Naive thymus-derived CD8-positive, alpha-beta T cell (primary cell): ENCODE measurements at regions not wholly inside any gene's neighbourhood (a gene's known extent, or its start where the extent isn't known, plus 50 kb on each side); places are given as distances from the start of the nearest gene placed in this dataset.

ENCODE experiments used
- ATAC-seq, 2 donors: fragments of 150-1000 bp; cut with Tn5 transposase in 1 of 2; sonication (Bioruptor Pico), chemical (Tn5 transposase) in 1 of 2; 1 replicate in 1 of 2; 2 replicates in 1 of 2; pipeline ENCODE4 v1.10.0; 2021; ENCODE audit warnings: mild to moderate bottlenecking in 2 of 2, moderate library complexity in 2 of 2
- POLR2A ChIA-PET: fragments of 350-600 bp; sonication (Branson Sonifier 250); formaldehyde crosslinking; loops from one replicate; lab custom pipeline; 2021; ENCODE audit warnings: antibody characterized with exemption; lab: Charles Lee
- DNase-seq, 10 donors: peaks; one replicate each; pipeline versions ENCODE4 v3.0.0 to v3.0.0-alpha.2; 2020 to 2022
- H3K27ac Mint-ChIP-seq, 10 donors: one replicate each; pipeline ENCODE4 v1.8.0; 2020 to 2022; ENCODE audit warnings: mild to moderate bottlenecking in 10 of 10, mixed read lengths in 10 of 10, moderate library complexity in 4 of 10, inconsistent platforms in 1 of 10
- H3K27me3 Mint-ChIP-seq, 5 donors: one replicate each; pipeline ENCODE4 v1.8.0; 2021 to 2022; ENCODE audit warnings: mixed read lengths in 5 of 5
- H3K36me3 Mint-ChIP-seq, 3 donors: one replicate each; pipeline ENCODE4 v1.8.0; 2020 to 2022; ENCODE audit warnings: mixed read lengths in 3 of 3, mild to moderate bottlenecking in 2 of 3, inconsistent platforms in 1 of 3
- H3K4me1 Mint-ChIP-seq, 4 donors: one replicate each; pipeline ENCODE4 v1.8.0; 2021 to 2022; ENCODE audit warnings: mixed read lengths in 4 of 4
- H3K4me3 Mint-ChIP-seq, 10 donors: one replicate each; pipeline ENCODE4 v1.8.0; 2020 to 2022; ENCODE audit warnings: mild to moderate bottlenecking in 10 of 10, mixed read lengths in 10 of 10, moderate library complexity in 6 of 10, inconsistent platforms in 1 of 10
- H3K9me3 Mint-ChIP-seq, 9 donors: one replicate each; pipeline ENCODE4 v1.8.0; 2020 to 2022; ENCODE audit warnings: mixed read lengths in 9 of 9, mild to moderate bottlenecking in 3 of 9, inconsistent platforms in 1 of 9, moderate library complexity in 1 of 9

DNA sequence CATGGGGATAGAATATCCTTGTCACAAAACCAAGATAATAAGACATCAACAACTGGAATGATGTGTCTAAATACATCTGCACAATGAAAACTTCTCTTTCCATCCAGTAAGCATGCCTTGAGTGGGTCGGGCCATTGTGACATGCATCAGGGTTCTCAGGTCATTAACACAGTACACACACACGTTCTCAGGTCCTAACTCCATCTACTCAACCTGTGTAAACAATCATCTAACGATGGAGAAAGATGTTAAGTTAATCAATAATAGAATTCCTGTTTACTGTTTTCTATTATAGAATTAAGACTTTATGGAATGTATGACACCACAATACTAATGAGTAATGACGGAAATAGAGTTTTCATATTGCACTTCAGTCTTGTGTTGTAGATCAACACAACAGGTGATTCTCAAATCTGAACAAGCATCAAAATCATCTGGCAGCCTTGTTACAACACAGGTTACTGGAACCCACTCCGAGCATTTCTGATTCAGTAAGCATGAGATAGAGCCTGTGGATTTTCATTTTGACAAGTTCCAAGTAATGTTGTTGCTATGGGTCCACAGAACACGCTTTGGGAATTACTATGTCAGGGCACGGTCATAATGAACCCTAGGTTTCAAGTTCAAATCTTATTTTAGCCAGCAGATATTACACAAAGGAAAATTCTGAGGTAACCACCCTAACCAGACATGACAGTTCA, 315.8 kb upstream of the TEX13C start:
- POLR2A ChIA-PET, result no interaction called here

DNA sequence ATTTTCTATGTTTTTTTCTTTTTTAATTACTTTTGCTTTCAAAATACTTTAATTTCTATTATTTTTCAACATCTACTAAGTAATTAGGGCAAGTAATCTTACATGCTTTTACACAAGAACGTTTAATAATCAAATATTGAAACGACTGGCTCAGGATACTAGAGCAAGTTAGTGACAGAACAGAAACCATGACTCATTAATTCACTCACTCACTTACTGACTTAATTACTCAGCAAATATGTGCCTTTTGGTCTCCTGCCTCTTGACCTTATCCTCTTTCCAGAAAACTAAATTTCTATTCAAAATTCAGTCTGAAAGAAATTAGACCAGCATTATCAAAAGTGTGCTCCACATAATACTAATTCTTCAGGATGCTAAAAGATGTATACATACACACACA, 314.9 kb upstream of the TEX13C start:
- no peaks in the 10 kb centered on the region for H3K4me1 Mint-ChIP-seq
- peaks cover 0 to 19% (median 0%) of the 10 kb centered on the region in 9 donors for H3K9me3 Mint-ChIP-seq
- H3K27me3 Mint-ChIP-seq, result peaks cover 0 to 6% (median 0%) of the 10 kb centered on the region in 5 donors
- H3K27ac Mint-ChIP-seq, result no peak overlapping the region
- H3K36me3 Mint-ChIP-seq, result peaks cover 0 to 4% (median 2%) of the 10 kb centered on the region in 3 donors
- POLR2A ChIA-PET, result no interaction called here
- H3K4me3 Mint-ChIP-seq, result no peak overlapping the region
- ATAC-seq, result no peak
- DNase-seq, result no peak

More for the DNA sequence above, 315.8 kb upstream of the TEX13C start:
- H3K4me1 Mint-ChIP-seq, result no peaks in the 10 kb centered on the region
- ATAC-seq (no peak), DNase-seq (no peak)
- H3K9me3 Mint-ChIP-seq, result peaks cover 0 to 19% (median 0%) of the 10 kb centered on the region in 9 donors
- H3K4me3 Mint-ChIP-seq, result no peak overlapping the region
- no peak overlapping the region for H3K27ac Mint-ChIP-seq
- peaks cover 0 to 4% (median 0%) of the 10 kb centered on the region in 3 donors for H3K36me3 Mint-ChIP-seq
- H3K27me3 Mint-ChIP-seq, result peaks cover 0 to 6% (median 0%) of the 10 kb centered on the region in 5 donors

DNA sequence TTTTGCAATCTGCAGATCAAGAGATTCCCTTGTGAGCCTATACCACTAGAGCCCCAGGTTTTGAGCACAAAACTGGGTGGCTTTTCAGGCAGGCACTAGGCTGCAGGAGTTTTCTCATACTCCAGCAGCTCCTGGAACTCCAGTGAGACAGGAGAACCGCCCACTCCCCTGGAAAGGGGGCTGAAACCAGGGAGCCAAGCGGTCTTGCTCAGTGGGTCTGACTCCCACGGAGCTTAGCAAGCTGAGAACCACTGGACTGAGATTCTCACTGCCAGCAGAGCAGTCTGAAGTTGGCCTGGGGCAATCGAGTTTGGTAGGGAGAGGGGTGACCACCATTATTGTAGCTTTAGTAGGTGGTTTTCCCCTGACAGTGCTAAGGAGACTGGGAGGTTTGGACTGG, 313.8 kb upstream of the TEX13C start:
- peaks cover 0 to 19% (median 2%) of the 10 kb centered on the region in 9 donors for H3K9me3 Mint-ChIP-seq
- ATAC-seq, result no peak
- H3K36me3 Mint-ChIP-seq, result peaks cover 0 to 4% (median 2%) of the 10 kb centered on the region in 3 donors
- H3K27ac Mint-ChIP-seq, result no peak overlapping the region
- peaks cover 0 to 6% (median 0%) of the 10 kb centered on the region in 5 donors for H3K27me3 Mint-ChIP-seq
- no peak overlapping the region for H3K4me3 Mint-ChIP-seq
- no peak for DNase-seq
- POLR2A ChIA-PET, result no interaction called here
- H3K4me1 Mint-ChIP-seq, result no peaks in the 10 kb centered on the region

DNA sequence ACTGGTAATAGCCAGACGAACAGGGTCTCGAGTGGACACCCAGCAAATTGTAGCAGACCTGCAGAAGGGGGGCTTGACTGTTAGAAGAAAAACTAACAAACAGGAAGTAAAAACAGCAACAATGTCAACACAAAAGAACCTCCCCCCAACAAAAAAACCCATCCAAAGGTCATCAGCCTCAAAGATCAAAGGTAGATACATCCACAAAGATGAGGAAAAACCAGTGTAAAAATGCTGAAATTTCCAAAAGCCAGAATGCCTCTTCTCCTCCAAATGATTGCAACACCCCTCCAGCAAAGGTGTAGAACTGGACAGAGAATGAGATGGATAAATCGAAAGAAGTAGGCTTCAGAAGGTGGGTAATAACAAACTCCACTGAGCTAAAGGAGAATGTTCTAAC, 313.0 kb upstream of the TEX13C start:
- POLR2A ChIA-PET, result no interaction called here
- Mint-ChIP-seq H3K4me1 (no peaks in the 10 kb centered on the region), H3K27ac (no peak overlapping the region), H3K9me3 (peaks cover 0 to 19% (median 3%) of the 10 kb centered on the region in 9 donors), H3K4me3 (no peak overlapping the region), H3K27me3 (peaks cover 0 to 6% (median 0%) of the 10 kb centered on the region in 5 donors), H3K36me3 (peaks cover 0 to 4% (median 2%) of the 10 kb centered on the region in 3 donors)
- DNase-seq, result no peak
- no peak for ATAC-seq

DNA sequence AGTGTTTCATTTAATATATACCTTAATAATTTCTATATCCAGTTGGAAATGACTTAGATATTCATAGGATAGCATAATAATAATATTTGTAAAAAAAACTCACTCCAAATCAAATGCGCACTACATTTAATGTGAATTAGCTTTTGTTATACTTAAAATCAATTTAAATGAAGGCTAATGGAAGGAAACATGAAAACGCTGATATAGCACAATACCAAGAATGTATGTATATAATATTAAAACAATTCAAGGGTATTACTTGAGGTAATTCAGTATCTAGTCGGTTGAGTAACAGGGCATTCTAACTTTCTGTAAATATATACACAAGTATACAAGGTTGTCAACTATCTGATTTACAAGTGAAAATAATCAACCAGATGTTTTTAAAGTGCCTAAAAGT, 307.1 kb upstream of the TEX13C start:
- Mint-ChIP-seq H3K27ac (no peak overlapping the region), H3K4me3 (no peak overlapping the region), H3K9me3 (peaks cover 0 to 10% (median 2%) of the 10 kb centered on the region in 9 donors), H3K4me1 (no peaks in the 10 kb centered on the region), H3K36me3 (peaks cover 0 to 2% (median 0%) of the 10 kb centered on the region in 3 donors), H3K27me3 (peaks cover 0 to 6% (median 0%) of the 10 kb centered on the region in 5 donors)
- no peak for ATAC-seq
- POLR2A ChIA-PET, result no interaction called here
- DNase-seq, result no peak

DNA sequence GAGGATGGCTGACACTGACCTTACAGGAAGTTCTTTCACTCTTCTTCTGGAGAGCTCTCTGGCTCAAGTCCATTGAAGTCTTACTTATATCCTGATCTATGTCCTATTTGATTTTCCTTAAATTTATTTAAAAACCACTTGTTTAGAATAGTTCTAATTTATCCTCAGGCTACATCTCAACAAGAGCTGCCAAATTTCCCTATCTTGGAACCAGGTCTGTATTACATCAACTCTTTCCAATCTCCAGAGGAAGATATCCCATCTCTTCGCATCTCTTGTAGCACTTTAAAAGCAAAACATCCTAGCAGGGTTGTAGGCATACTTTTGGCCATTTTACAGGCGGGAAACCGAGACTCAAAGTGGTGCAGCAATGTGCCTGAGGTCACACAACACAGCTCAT, 290.5 kb upstream of the TEX13C start:
- no peaks in the 10 kb centered on the region for H3K27me3 Mint-ChIP-seq
- no peaks in the 10 kb centered on the region for H3K4me1 Mint-ChIP-seq
- POLR2A ChIA-PET, result no interaction called here
- DNase-seq (no peak), ATAC-seq (no peak)
- H3K4me3 Mint-ChIP-seq, result no peak overlapping the region
- H3K27ac Mint-ChIP-seq, result no peak overlapping the region
- no peaks in the 10 kb centered on the region for H3K36me3 Mint-ChIP-seq
- H3K9me3 Mint-ChIP-seq, result no peaks in the 10 kb centered on the region
